PC-9 (cell line): ENCODE measurements at regions not wholly inside any gene's neighbourhood (a gene's known extent, or its start where the extent isn't known, plus 50 kb on each side); places are given as distances from the start of the nearest gene placed in this dataset.

ENCODE experiments used
- BruUV-seq: library from RNA; stranded (reverse); fragments of 400-500 nt; replicated peaks from 2 replicates; lab custom pipeline; 2021; lab: Mats Ljungman, UMichigan
- CTCF ChIA-PET: fragments of 300-600 bp; sonication (Branson Sonifier 250); formaldehyde crosslinking; loops from one replicate; lab custom pipeline; 2022; ENCODE audit warnings: antibody characterized with exemption; lab: Charles Lee
- POLR2A ChIA-PET: fragments of 300-600 bp; sonication (Branson Sonifier 250); formaldehyde crosslinking; loops from one replicate; lab custom pipeline; 2022; ENCODE audit warnings: antibody characterized with exemption; ENCODE audit not compliant: unreplicated experiment; lab: Charles Lee
- DNase-seq, 2 experiments: peaks; one replicate each; pipeline versions ENCODE4 v3.0.0 to v3.0.0-alpha.2; 2015 to 2022; ENCODE audit warnings: mixed read lengths in 1 of 2
- H2AFZ ChIP-seq: fragments of 200-600 bp; sonication (generic); 2 replicates; pipeline ENCODE4 v1.8.1; 2017; ENCODE audit warnings: antibody characterized with exemption
- H3F3A ChIP-seq: fragments of 200-600 bp; sonication (generic); 2 replicates; pipeline ENCODE4 v1.8.1; 2017; ENCODE audit warnings: antibody characterized with exemption, mild to moderate bottlenecking, low read depth; ENCODE audit not compliant: insufficient read depth
- H3K27ac ChIP-seq: fragments of 200-600 bp; sonication (generic); 2 replicates; pipeline ENCODE4 v1.6.1; 2016; ENCODE audit warnings: mixed run types
- H3K27me3 ChIP-seq: fragments of 200-600 bp; sonication (generic); 2 replicates; pipeline ENCODE4 v1.6.1; 2016; ENCODE audit warnings: low read depth, mixed run types; ENCODE audit not compliant: insufficient read depth
- H3K36me3 ChIP-seq: fragments of 200-600 bp; sonication (generic); 2 replicates; pipeline ENCODE4 v1.6.1; 2016; ENCODE audit warnings: low read depth, mixed run types
- H3K4me1 ChIP-seq: fragments of 200-600 bp; sonication (generic); replicated peaks from 2 replicates; pipeline ENCODE4 v1.6.1; 2016; ENCODE audit warnings: mixed run types; ENCODE audit not compliant: insufficient read depth
- H3K4me2 ChIP-seq: fragments of 200-600 bp; sonication (generic); 2 replicates; pipeline ENCODE4 v1.6.1; 2017; ENCODE audit warnings: mixed run types
- H3K4me3 ChIP-seq: fragments of 200-600 bp; sonication (generic); 2 replicates; pipeline ENCODE4 v1.6.1; 2016; ENCODE audit warnings: mixed run types
- H3K79me2 ChIP-seq: fragments of 200-600 bp; sonication (generic); 2 replicates; pipeline ENCODE4 v1.6.1; 2017; ENCODE audit warnings: low read depth, mixed run types
- H3K9me2 ChIP-seq: fragments of 200-600 bp; sonication (generic); 2 replicates; pipeline ENCODE4 v1.8.1; 2017; ENCODE audit warnings: mild to moderate bottlenecking; ENCODE audit not compliant: insufficient read depth
- H3K9me3 ChIP-seq: fragments of 200-600 bp; sonication (generic); 2 replicates; pipeline ENCODE4 v1.8.1; 2016; ENCODE audit warnings: low read depth; ENCODE audit not compliant: insufficient read depth
- H4K20me1 ChIP-seq: fragments of 200-600 bp; sonication (generic); 2 replicates; pipeline ENCODE4 v1.8.1; 2017; ENCODE audit not compliant: insufficient read depth
- CTCF ChIP-seq: fragments of 200-600 bp; sonication (generic); conservative IDR thresholded peaks from 2 replicates; pipeline ENCODE4 v1.6.1; 2017; ENCODE audit warnings: mixed run types, antibody characterized with exemption, mild to moderate bottlenecking, moderate library complexity
- EZH2 ChIP-seq: fragments of 200-600 bp; sonication (generic); IDR thresholded peaks from 2 replicates; pipeline ENCODE4 v1.8.0; 2017; ENCODE audit warnings: antibody characterized with exemption, low read depth
- intact Hi-C: fragments of 100-400 bp; cut with micrococcal nuclease; formaldehyde crosslinking; loops from one replicate; pipeline ENCODE4 v1.10.0; 2022; ENCODE audit not compliant: unreplicated experiment

- H3F3A ChIP-seq: no peaks in the 10 kb centered on the region
- H3K9me3 ChIP-seq: no peaks in the 10 kb centered on the region
- no peaks in the 10 kb centered on the region for H4K20me1 ChIP-seq
- H2AFZ ChIP-seq: no peak overlapping the region
- H3K27me3 ChIP-seq: no peaks in the 10 kb centered on the region
- H3K4me3 ChIP-seq: no peak overlapping the region
- no peak for DNase-seq
- POLR2A ChIA-PET: no interaction called here
- CTCF ChIA-PET: no interaction called here
- H3K9me2 ChIP-seq: no peaks in the 10 kb centered on the region
- TF ChIP-seq CTCF (no peak), EZH2 (no peak)
- H3K79me2 ChIP-seq: no peaks in the 10 kb centered on the region
- no TSS peak for BruUV-seq
- H3K4me1 ChIP-seq: no peaks in the 10 kb centered on the region
- no peaks in the 10 kb centered on the region for H3K36me3 ChIP-seq
- no peak overlapping the region for H3K27ac ChIP-seq
- H3K4me2 ChIP-seq: no peak overlapping the region
- intact Hi-C loops: no loop called here
These were observed 280.7 kb upstream of the ZC3H15 start for GRCh38 chr2:186205254-186205911.

- no peaks in the 10 kb centered on the region for H3K4me1 ChIP-seq
- H3K36me3 ChIP-seq: no peaks in the 10 kb centered on the region
- CTCF ChIA-PET: no interaction called here
- H3K9me2 ChIP-seq: no peaks in the 10 kb centered on the region
- POLR2A ChIA-PET: no interaction called here
- no TSS peak for BruUV-seq
- no peaks in the 10 kb centered on the region for H3K9me3 ChIP-seq
- no peak overlapping the region for H3K4me2 ChIP-seq
- no peaks in the 10 kb centered on the region for H3K27me3 ChIP-seq
- no peak for TF ChIP-seq CTCF
- no peak for TF ChIP-seq EZH2
- H3F3A ChIP-seq: no peaks in the 10 kb centered on the region
- H3K27ac ChIP-seq: no peak overlapping the region
- no peak overlapping the region for H3K4me3 ChIP-seq
- no peaks in the 10 kb centered on the region for H4K20me1 ChIP-seq
- no peak for DNase-seq
- H3K79me2 ChIP-seq: no peaks in the 10 kb centered on the region
- H2AFZ ChIP-seq: no peak overlapping the region
- intact Hi-C loops: no loop called here
These were observed 276.5 kb upstream of the ZC3H15 start for GRCh38 chr2:186209532-186209931.

GRCh38 chr2:186220409-186220808 is 265.7 kb upstream of the ZC3H15 start:
- Histone ChIP-seq H3K27ac (no peak overlapping the region), H3K4me2 (no peak overlapping the region), H3K79me2 (no peaks in the 10 kb centered on the region), H3K9me3 (no peaks in the 10 kb centered on the region), H3F3A (no peaks in the 10 kb centered on the region), H3K4me3 (no peak overlapping the region), H3K4me1 (no peaks in the 10 kb centered on the region), H3K9me2 (no peaks in the 10 kb centered on the region), H3K36me3 (no peaks in the 10 kb centered on the region), H4K20me1 (no peaks in the 10 kb centered on the region), H2AFZ (no peak overlapping the region), H3K27me3 (no peaks in the 10 kb centered on the region)
- CTCF ChIA-PET: no interaction called here
- TF ChIP-seq CTCF: no peak
- no peak for TF ChIP-seq EZH2
- BruUV-seq: no TSS peak
- POLR2A ChIA-PET: no interaction called here
- intact Hi-C loops: no loop called here
- DNase-seq: no peak
